Mucosa of descending colon (tissue), 3 donors: ENCODE measurements at regions not wholly inside any gene's neighbourhood (a gene's known extent, or its start where the extent isn't known, plus 50 kb on each side); places are given as distances from the start of the nearest gene placed in this dataset.

ENCODE experiments used
- ATAC-seq: fragments of 200-7000 bp; cut with Tn5 transposase; one replicate; pipeline ENCODE4 v1.9.1; 2020; ENCODE audit warnings: mild to moderate bottlenecking, moderate library complexity
- DNase-seq, 3 donors: peaks; one replicate each; pipeline ENCODE4 v3.0.0-alpha.2; 2020
- H3K36me3 ChIP-seq: fragments of 200-600 bp; one replicate; pipeline ENCODE4 v1.8.0; 2021; ENCODE audit warnings: low read depth, mild to moderate bottlenecking
- H3K4me1 ChIP-seq: fragments of 200-600 bp; one replicate; pipeline ENCODE4 v1.8.0; 2021; ENCODE audit warnings: low read depth, mild to moderate bottlenecking
- H3K4me3 ChIP-seq: fragments of 200-600 bp; one replicate; pipeline ENCODE4 v1.8.0; 2021; ENCODE audit warnings: mild to moderate bottlenecking
- H3K9me3 ChIP-seq: fragments of 200-600 bp; one replicate; pipeline ENCODE4 v1.8.0; 2021; ENCODE audit warnings: mild to moderate bottlenecking
- intact Hi-C, 2 donors: fragments of 100-400 bp; cut with DNase I in 1 of 2; cut with micrococcal nuclease in 1 of 2; formaldehyde crosslinking; loops; one replicate each; pipeline versions ENCODE4 v1.11.0 to v1.11.1; 2022; cut with DNase I, micrococcal nuclease
- TF ChIP-seq, protein P1 (sequence below): fragments of 200-600 bp; IDR thresholded peaks from one replicate; pipeline ENCODE4 v1.8.0; 2022; ENCODE audit warnings: antibody characterized with exemption, mild to moderate bottlenecking
- donor health status: DM: no; HTN: no; CAD: no; lungs with moderate emphysema.
- donor health status: DM: no; HTN: no; CAD: no.
- donor health status: DM: no; HTN: yes; CAD: no.

DNA sequence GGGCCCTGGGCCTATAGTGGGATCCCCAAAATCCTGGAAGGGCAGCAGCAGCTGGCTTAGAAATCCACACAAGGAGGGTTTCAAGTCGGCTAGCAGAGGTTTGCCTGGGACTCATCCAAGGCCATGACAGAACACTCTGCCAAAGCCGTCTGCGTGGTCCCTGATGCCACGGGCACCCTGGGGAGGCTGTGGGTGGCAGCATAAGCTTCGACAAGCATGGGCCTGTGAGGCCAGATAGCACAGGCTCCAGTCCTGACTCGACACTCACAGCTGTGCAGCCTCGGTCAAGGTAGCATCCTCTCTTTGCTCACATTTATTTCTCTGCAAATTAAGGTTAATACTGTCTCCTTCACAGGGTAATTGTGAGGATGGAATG is 138.3 kb downstream of the JCAD start:
- Histone ChIP-seq H3K4me3 (no peak overlapping the region), H3K36me3 (no peaks in the 10 kb centered on the region), H3K9me3 (no peaks in the 10 kb centered on the region), H3K4me1 (no peaks in the 10 kb centered on the region)
- ATAC-seq (no peak), DNase-seq (no peak)
- intact Hi-C loops = no loop called here
- TF ChIP-seq, protein P1, sequence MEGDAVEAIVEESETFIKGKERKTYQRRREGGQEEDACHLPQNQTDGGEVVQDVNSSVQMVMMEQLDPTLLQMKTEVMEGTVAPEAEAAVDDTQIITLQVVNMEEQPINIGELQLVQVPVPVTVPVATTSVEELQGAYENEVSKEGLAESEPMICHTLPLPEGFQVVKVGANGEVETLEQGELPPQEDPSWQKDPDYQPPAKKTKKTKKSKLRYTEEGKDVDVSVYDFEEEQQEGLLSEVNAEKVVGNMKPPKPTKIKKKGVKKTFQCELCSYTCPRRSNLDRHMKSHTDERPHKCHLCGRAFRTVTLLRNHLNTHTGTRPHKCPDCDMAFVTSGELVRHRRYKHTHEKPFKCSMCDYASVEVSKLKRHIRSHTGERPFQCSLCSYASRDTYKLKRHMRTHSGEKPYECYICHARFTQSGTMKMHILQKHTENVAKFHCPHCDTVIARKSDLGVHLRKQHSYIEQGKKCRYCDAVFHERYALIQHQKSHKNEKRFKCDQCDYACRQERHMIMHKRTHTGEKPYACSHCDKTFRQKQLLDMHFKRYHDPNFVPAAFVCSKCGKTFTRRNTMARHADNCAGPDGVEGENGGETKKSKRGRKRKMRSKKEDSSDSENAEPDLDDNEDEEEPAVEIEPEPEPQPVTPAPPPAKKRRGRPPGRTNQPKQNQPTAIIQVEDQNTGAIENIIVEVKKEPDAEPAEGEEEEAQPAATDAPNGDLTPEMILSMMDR = no peak

DNA sequence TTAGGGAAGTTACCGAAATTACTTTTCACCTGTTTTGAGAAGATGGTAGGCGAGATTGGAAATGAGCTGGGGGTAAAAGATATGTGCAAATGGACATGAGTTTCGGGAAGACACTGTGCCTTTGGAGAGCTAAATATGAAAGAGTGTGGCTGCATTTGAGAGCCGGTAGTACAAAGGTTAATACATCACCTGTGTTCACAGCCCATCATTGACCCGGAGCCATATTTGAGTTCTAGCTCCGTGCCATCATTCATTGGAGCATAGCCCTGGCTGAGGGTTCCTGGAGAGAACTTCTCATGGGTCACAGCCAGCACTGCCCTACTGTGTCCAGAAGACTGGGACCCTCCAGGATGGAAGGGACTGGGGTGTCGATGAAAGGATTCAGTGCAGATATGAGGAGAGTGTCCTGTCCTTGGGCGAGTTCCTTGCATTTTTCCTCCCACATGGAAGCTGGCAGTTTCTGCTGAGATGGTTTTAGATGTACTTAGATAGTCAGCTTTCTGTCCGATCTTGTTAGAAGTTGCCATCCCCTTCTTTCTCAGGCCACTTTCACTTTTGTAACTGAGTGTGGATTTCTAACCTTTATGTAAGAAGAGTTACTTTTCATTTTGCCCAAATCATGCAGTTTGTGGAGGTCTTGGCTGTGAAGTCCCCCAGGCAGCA is 138.8 kb downstream of the JCAD start:
- no peaks in the 10 kb centered on the region for H3K4me1 ChIP-seq
- TF ChIP-seq, protein P1 = no peak
- intact Hi-C loops = no loop called here
- H3K9me3 ChIP-seq = no peaks in the 10 kb centered on the region
- ATAC-seq (no peak), DNase-seq (no peak)
- no peaks in the 10 kb centered on the region for H3K36me3 ChIP-seq
- H3K4me3 ChIP-seq = no peak overlapping the region

DNA sequence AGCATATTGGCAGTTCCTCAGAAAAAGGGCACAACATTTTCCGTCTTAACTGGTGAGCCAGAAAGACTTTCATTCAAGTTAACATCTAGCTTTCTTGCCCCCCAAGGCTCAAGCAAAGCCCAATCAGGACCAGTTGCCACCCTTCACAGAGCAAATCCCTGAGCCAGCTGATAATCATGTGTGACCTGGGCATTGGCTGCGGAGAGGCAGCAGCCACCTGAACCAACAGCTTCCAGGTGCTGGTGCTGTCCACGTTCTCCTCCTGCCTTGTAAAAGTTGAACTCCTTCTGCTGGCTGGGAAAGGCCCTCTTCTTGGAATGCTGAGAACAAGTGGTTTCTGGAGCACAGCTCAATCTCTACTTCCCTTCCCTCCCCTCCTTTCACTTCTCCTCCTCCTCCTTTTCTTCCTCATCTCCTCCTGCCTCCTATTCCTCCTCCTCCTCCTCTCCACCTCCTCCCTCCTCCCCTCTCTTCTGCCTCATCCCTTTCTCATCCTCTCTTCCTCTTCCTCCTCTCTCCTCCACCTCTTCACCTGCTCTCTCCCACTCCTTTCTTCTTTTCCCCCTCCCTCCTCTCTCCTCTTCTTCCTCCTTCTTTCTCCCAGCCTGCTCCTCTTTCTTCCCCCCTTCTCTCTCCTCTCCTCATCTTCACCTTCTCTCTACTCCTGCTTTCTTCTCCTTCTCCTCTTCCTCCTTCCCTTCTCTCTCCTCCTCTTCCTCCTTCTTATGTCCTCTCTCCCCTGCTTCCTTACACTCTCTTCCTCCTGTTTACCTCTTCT is 140.6 kb downstream of the JCAD start:
- no peak for ATAC-seq
- Histone ChIP-seq H3K9me3 (no peaks in the 10 kb centered on the region), H3K36me3 (no peaks in the 10 kb centered on the region), H3K4me1 (no peaks in the 10 kb centered on the region), H3K4me3 (no peak overlapping the region)
- DNase-seq = no peak
- intact Hi-C loops = no loop called here
- TF ChIP-seq, protein P1 = no peak

DNA sequence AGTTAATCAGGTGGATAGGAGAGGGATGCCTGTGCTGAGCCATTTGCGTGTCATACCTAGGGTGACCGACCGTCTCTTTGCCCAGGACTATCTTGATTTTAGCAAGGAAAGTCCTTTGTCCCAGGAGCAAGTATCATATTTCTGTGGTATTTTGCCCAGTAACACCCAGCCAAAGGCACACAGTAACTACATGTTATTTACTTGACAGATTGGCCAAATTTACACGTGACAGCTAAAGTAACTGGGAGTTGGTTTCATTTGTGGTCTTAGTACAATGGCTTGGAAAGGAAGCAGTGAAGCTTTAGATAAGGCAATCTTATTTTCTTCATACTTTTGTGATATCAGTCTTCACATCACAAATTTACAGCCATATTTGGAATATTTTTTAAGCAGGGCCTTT is 142.1 kb downstream of the JCAD start:
- TF ChIP-seq, protein P1 = no peak
- no peaks in the 10 kb centered on the region for H3K9me3 ChIP-seq
- no peaks in the 10 kb centered on the region for H3K4me1 ChIP-seq
- no peak for ATAC-seq
- intact Hi-C loops = no loop called here
- H3K4me3 ChIP-seq = no peak overlapping the region
- H3K36me3 ChIP-seq = no peaks in the 10 kb centered on the region
- DNase-seq = no peak

DNA sequence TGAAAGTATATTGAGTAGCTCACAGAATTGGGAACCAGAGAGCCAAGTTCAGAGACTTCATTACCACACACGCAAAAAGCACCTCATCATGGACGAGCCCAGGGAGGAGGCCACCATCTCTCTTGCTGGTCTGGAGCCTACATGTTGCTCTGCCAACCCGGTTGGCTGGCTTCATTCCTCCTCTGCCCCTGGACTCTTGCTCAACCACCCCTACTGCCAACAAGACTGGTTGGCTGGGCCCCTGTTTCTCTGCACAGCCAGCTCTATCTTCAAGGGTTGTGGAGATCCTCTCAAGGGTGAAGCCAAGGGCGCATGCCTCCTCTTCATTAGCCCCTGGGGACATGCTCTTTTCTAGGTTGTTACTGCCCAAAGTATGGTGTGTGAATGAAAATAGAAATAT is 142.7 kb downstream of the JCAD start:
- no peaks in the 10 kb centered on the region for H3K9me3 ChIP-seq
- TF ChIP-seq, protein P1 = no peak
- intact Hi-C loops = no loop called here
- no peaks in the 10 kb centered on the region for H3K4me1 ChIP-seq
- no peak for DNase-seq
- no peak overlapping the region for H3K4me3 ChIP-seq
- ATAC-seq = no peak
- no peaks in the 10 kb centered on the region for H3K36me3 ChIP-seq
